T47D (cell line): ENCODE measurements at regions not wholly inside any gene's neighbourhood (a gene's known extent, or its start where the extent isn't known, plus 50 kb on each side); places are given as distances from the start of the nearest gene placed in this dataset.
A peak's percentile ranks its signal among the peaks of the same experiment; 100 is the strongest.
"Not testable (repeated sequence)": the region's sequence is repeated elsewhere in the genome, so short reads cannot be mapped to it uniquely, and the experiment has no call there.

Experiments
- DNase-seq, 2 experiments: peaks; one replicate each; pipeline versions ENCODE4 v3.0.0 to v3.0.0-alpha.2; 2011 to 2012; ENCODE audit warnings: low read depth in 1 of 2, low spot score in 1 of 2
- JUND ChIP-seq: IDR thresholded peaks from 2 replicates; pipeline ENCODE4 v1.6.1; 2012; ENCODE audit warnings: low read depth
- in situ Hi-C: cut with HindIII; loops from 2 replicates; pipeline ENCODE4 v1.10.0; 2016; ENCODE audit warnings: low sequenced_read_pairs, low pct_unique_long_range_greater_than_20kb

- no peak for TF ChIP-seq JUND
- DNase-seq, result no peak
- in situ Hi-C loops, result no loop called here
These were observed 194.7 kb downstream of the BUB3 start for GRCh38 chr10:123348691-123349572.

DNA sequence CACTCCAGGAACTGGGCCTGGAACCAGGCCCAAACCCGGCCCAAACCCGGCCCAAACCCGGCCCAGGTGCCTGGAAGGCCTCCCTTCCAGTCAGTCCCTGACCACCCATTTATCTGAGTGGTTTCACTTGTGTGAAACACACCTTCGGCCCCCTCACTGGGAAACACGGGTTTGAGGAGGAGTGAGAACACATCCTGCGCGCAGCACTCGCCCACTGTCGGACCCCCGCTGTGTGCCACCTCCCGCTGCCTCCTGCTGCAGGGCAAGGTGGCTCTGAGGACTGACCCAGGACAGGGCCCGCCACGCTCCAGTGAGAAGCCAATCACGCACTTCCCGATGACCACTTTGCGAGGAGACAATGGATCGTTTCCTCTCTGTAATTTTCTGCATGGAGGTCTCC is 197.5 kb downstream of the BUB3 start:
- in situ Hi-C loops, result no loop called here
- no peak for TF ChIP-seq JUND
- no peak for DNase-seq

GRCh38 chr10:123354521-123354920 is 200.3 kb downstream of the BUB3 start:
- no peak for TF ChIP-seq JUND
- in situ Hi-C loops, result no loop called here
- peak; percentile 53 to 73 for DNase-seq

GRCh38 chr10:123355748-123356481 is 201.7 kb downstream of the BUB3 start:
- no peak for DNase-seq
- TF ChIP-seq JUND, result no peak
- in situ Hi-C loops, result no loop called here

DNA sequence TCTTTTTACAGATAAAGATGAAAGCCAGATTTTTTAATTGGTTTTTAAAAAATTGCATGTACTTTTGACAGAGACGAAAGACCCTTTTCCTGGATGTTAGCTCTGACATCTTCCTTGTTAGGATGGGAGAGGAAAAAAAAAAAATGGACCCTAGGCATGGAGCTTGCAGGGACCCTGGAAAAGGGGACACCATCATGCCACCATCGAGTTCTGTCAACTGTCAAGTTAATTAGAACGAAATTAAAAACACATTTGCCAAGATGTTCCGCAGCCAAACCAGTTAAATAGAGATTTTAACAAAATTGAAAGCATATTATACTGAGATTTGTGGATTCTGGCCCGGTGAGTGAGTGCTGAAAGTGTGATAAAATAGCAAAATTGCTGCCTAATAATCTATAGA is 202.6 kb downstream of the BUB3 start:
- in situ Hi-C loops, result no loop called here
- TF ChIP-seq JUND, result no peak
- no peak for DNase-seq

DNA sequence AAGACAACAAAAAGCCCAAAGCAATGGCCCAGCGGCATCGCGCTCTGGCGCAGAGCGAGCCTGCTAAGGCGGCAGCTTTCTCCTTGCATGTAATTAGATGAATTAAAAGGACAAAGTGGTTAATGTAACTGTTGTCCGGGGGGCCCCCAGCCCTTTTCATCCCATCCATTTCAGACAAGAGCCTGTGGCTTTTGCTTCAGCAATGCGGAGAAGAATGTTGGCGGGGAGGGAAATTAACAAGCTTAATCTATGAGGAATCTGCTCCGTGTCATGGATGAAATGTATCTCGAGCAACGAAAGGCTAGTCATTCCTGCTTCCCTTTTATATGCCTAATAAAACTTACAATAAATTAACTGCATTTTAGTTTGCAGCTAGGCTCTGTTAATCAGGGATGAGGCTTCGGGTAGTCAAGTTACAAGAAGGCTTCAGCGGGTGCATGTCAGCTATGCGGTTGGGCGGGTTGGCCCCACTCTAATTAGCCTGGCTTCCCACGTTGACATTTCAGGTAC is 203.3 kb downstream of the BUB3 start:
- in situ Hi-C loops, result no loop called here
- TF ChIP-seq JUND, result no peak
- no peak for DNase-seq

DNA sequence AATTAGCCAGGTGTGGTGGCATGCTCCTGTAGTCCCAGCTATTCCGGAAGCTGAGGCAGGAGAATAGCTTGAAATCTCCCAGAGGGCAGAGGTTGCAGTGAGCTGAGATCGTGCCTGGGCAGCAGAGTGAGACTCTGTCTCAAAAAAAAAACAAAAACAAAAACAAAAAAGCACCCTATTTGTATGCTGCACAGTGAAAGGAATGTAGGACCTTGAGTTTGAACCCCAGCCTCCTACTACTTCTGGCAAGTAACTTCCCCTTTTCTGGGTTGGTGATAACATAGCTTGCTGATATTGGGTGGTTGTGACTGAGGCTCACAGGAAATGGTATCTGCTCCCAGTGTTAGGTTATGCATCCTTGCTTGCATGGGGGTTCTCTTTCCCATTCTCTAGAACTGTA is 205.3 kb downstream of the BUB3 start:
- TF ChIP-seq JUND, result no peak
- in situ Hi-C loops, result no loop called here
- no peak for DNase-seq

GRCh38 chr10:123361832-123362231 is 207.6 kb downstream of the BUB3 start:
- no peak for TF ChIP-seq JUND

GRCh38 chr10:123367195-123367594 is 213.0 kb downstream of the BUB3 start:
- no peak for DNase-seq
- TF ChIP-seq JUND, result no peak
- in situ Hi-C loops, result no loop called here

More at GRCh38 chr10:123361832-123362231, 207.6 kb downstream of the BUB3 start:
- DNase-seq, result no peak
- in situ Hi-C loops, result no loop called here

GRCh38 chr10:123371626-123372025 is 217.4 kb downstream of the BUB3 start:
- DNase-seq, in situ Hi-C loops: not testable (repeated sequence)

DNA sequence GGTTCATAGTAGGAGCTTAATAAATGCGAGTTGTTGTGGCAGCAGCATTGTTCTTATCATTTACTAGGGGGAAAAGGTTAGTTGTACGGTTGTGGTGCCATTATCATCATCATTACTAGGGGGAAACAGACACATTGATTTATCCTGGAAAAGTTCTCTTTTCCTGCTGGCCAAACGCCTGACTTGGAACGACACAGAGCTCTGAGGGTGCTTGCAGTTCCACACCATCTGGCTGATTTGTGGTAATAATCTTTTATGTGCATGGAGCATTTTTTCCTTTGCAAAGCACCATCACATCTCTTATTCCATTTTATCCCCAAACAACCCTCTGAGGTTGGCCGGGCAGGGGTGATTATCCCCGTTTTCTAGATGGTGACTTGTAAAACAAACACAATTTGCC is 219.4 kb downstream of the BUB3 start:
- in situ Hi-C loops, result no loop called here
- no peak for TF ChIP-seq JUND
- DNase-seq, result no peak

- in situ Hi-C loops, result no loop called here
- TF ChIP-seq JUND, result no peak
- DNase-seq, result no peak
These were observed 220.9 kb downstream of the BUB3 start for GRCh38 chr10:123375097-123375496.

DNA sequence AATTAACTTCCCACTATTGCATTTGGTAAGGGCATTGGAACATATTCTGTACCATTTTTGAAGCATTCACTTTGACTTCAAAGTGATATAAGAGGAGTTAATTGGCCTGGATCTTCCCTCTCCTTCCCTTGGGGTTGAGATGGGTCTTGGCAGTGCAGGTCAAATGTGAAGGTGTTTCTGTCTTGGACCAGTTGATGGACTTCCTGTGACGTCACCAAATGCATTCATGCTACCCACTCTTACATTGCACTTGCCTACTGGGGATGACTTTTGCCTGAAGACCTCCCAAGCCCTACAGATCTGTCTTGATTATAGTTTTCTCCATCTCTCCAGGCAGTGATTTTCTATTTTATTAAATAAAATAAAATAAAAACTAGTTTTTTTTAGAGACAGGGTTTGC is 221.5 kb downstream of the BUB3 start:
- in situ Hi-C loops, result no loop called here
- no peak for DNase-seq

More for the DNA sequence above, 221.5 kb downstream of the BUB3 start:
- no peak for TF ChIP-seq JUND
